ENCODE measurements at regions not wholly inside any gene's neighbourhood (a gene's known extent, or its start where the extent isn't known, plus 50 kb on each side); places are given as distances from the start of the nearest gene placed in this dataset.
A peak's percentile ranks its signal among the peaks of the same experiment; 100 is the strongest.

DNA sequence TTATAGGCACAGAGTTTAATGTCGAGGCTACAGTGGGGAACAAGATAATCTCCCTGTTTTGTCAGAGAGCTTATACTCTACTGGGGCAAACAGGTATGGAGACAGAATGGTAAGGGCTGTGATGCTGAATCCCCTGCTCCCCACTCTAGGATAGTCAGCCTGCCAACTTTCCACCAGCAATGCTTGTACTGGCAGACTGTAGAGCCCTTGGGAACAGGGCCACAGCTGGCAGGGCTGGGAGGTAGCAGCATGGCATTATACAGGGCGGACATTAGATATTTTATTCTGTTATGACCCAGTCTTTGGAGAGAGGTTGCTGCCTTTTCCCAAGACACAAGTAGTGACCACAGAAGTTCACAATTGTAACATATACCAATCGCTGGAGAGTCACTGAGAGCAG is 91.2 kb downstream of the ARRDC4 start (continued):
- no peak for TF ChIP-seq PCBP1 (IDR thresholded peaks at IDR 0.05; ENCODE audit: low read depth, low read length, poor library complexity, severe bottlenecking)

DNA sequence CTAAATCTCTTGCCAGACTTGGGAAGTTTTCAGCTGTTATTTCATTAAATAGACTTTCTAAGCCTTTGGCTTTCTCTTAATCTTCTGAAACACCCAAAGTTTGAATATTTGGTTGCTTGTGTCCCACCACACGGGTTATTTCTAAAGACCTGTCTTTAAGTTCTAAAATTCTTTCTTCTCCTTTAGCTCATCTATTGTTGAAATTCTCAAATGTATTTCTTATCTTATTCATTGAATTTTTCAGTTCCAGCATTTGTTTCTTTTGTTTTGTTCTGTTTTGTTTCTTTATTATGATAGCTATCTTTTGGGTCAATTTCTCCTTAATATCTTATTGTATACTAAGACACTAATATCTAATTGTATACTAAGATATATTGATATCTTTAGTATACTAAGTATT is 97.0 kb downstream of the ARRDC4 start:
- 0% methylated on average over 1 of the region's 1 CpG for WGBS (ENCODE audit: insufficient coverage, low coverage, missing lambda C conversion rate)
- intact Hi-C loops (cut with micrococcal nuclease) (no loop called here), in situ Hi-C loops (cut with MboI) (no loop called here)
- Histone ChIP-seq H3K9me1 (ENCODE audit: control insufficient read depth, insufficient read depth, low read length) (no peaks in the 10 kb centered on the region), H3K9me3 (replicated peaks; ENCODE audit: control insufficient read depth, insufficient read depth, low read depth, low read length) (no peaks in the 10 kb centered on the region), H3K27me3 (ENCODE audit: control insufficient read depth in 2 of 2, insufficient read depth in 2 of 2, low read length in 2 of 2) (no peaks in the 10 kb centered on the region), H3K9ac (ENCODE audit: insufficient read depth in 1 of 2, low read depth in 2 of 2, low read length in 2 of 2) (no peak overlapping the region), H3K4me3 (no peak overlapping the region), H3K79me2 (ENCODE audit: control insufficient read depth, insufficient read depth, low read length) (no peaks in the 10 kb centered on the region), H3K4me1 (replicated peaks in 1 of 2; ENCODE audit: control insufficient read depth in 2 of 2, insufficient read depth in 2 of 2, low read length in 2 of 2) (no peaks in the 10 kb centered on the region; a peak in 1 of 5 replicates), H3K36me3 (ENCODE audit: control insufficient read depth, insufficient read depth, low read length) (no peaks in the 10 kb centered on the region), H3K27ac (ENCODE audit: extremely low read depth, low read depth, low read length) (no peak overlapping the region), H3K4me2 (ENCODE audit: insufficient read depth, low read length) (no peak overlapping the region), H2AFZ (ENCODE audit: low read depth, low read length) (no peak overlapping the region), H4K20me1 (replicated peaks; ENCODE audit: control insufficient read depth, insufficient read depth, low read length) (no peaks in the 10 kb centered on the region)
- ChIA-PET POLR2A (no interaction called here), CTCF (ENCODE audit: low intra/inter-chr PET ratio) (no interaction called here)
- no peak for FAIRE-seq
- BruUV-seq (replicated peaks): no TSS peak
- TF ChIP-seq TRIM28 (IDR thresholded peaks at IDR 0.05) (peak; percentile 67; the same call in 1 of the 2 replicates), DPF2 (IDR thresholded peaks at IDR 0.05) (no peak), HLTF (IDR thresholded peaks at IDR 0.05) (peak; percentile 24; the same call in 1 of the 2 replicates), ZFPM2 (CRISPR knock-in tag; IDR thresholded peaks at IDR 0.05) (no peak)
- TF ChIP-seq, protein P1, sequence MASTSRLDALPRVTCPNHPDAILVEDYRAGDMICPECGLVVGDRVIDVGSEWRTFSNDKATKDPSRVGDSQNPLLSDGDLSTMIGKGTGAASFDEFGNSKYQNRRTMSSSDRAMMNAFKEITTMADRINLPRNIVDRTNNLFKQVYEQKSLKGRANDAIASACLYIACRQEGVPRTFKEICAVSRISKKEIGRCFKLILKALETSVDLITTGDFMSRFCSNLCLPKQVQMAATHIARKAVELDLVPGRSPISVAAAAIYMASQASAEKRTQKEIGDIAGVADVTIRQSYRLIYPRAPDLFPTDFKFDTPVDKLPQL (IDR thresholded peaks at IDR 0.05; ENCODE audit: extremely low read depth, insufficient read length): no peak
- no peak for ATAC-seq
- DNase-seq (ENCODE audit: extremely low read depth in 1 of 4, low spot score in 3 of 4): no peak
